GM12892 (cell line): ENCODE measurements at regions not wholly inside any gene's neighbourhood (a gene's known extent, or its start where the extent isn't known, plus 50 kb on each side); places are given as distances from the start of the nearest gene placed in this dataset.

Experiments used
- POLR2A ChIP-seq: IDR thresholded peaks from 2 replicates; pipeline ENCODE4 v1.6.1; 2011; ENCODE audit warnings: low read depth, low read length, control low read depth
- POLR2AphosphoS5 ChIP-seq: IDR thresholded peaks from 2 replicates; pipeline ENCODE4 v1.6.1; 2011; ENCODE audit warnings: low read depth, low read length, control low read depth

- TF ChIP-seq POLR2AphosphoS5 (no peak), POLR2A (no peak)
Observed at GRCh38 chr4:59968796-59969195, 1231.3 kb upstream of the ADGRL3 start.
